Smooth muscle cell (in vitro differentiated cells): ENCODE measurements at regions not wholly inside any gene's neighbourhood (a gene's known extent, or its start where the extent isn't known, plus 50 kb on each side); places are given as distances from the start of the nearest gene placed in this dataset.
A peak's percentile ranks its signal among the peaks of the same experiment; 100 is the strongest.

Experiments
- DNase-seq: peaks from one replicate; lab custom pipeline; 2025; ENCODE audit not compliant: unreplicated experiment; lab: John Stamatoyannopoulos, UW
- H2AFZ ChIP-seq: fragments of 200-600 bp; sonication (generic); 2 replicates; pipeline ENCODE4 v1.6.0; 2016; ENCODE audit warnings: antibody characterized with exemption, low read depth, mild to moderate bottlenecking
- H3F3A ChIP-seq: fragments of 200-600 bp; sonication (generic); 2 replicates; pipeline ENCODE4 v1.6.0; 2017; ENCODE audit warnings: antibody characterized with exemption, low read depth
- H3K27ac ChIP-seq: fragments of 200-600 bp; sonication (generic); 2 replicates; pipeline ENCODE4 v1.5.1; 2016; ENCODE audit warnings: low read depth, mild to moderate bottlenecking
- H3K27me3 ChIP-seq: fragments of 200-600 bp; sonication (generic); 2 replicates; pipeline ENCODE4 v1.6.1; 2016; ENCODE audit warnings: low read depth, mild to moderate bottlenecking
- H3K36me3 ChIP-seq: fragments of 200-600 bp; sonication (generic); 2 replicates; pipeline ENCODE4 v1.5.1; 2016; ENCODE audit warnings: low read depth
- H3K4me1 ChIP-seq: fragments of 200-600 bp; sonication (generic); 2 replicates; pipeline ENCODE4 v1.5.1; 2016; ENCODE audit warnings: low read depth
- H3K4me2 ChIP-seq: fragments of 200-600 bp; sonication (generic); 2 replicates; pipeline ENCODE4 v1.6.0; 2016; ENCODE audit warnings: mild to moderate bottlenecking
- H3K4me3 ChIP-seq: fragments of 200-600 bp; sonication (generic); 2 replicates; pipeline ENCODE4 v1.5.1; 2016; ENCODE audit warnings: mild to moderate bottlenecking
- H3K79me2 ChIP-seq: fragments of 200-600 bp; sonication (generic); 2 replicates; pipeline ENCODE4 v1.6.0; 2016; ENCODE audit warnings: low read depth, mild to moderate bottlenecking
- H3K9ac ChIP-seq: fragments of 200-600 bp; sonication (generic); 2 replicates; pipeline ENCODE4 v1.6.0; 2016; ENCODE audit warnings: low read depth
- H3K9me3 ChIP-seq: fragments of 200-600 bp; sonication (generic); replicated peaks from 2 replicates; pipeline ENCODE4 v1.5.1; 2016; ENCODE audit warnings: low read depth
- H4K20me1 ChIP-seq: fragments of 200-600 bp; sonication (generic); 2 replicates; pipeline ENCODE4 v1.6.0; 2016; ENCODE audit warnings: low read depth
- WGBS: methylation state at CpG from one replicate; pipeline ENCODE4 v1.1.7; 2016; ENCODE audit warnings: low lambda C conversion rate; 5-methylcytosine and 5-hydroxymethylcytosine counted together
- TF ChIP-seq, protein P1 (sequence below): fragments of 200-600 bp; sonication (generic); IDR thresholded peaks from 2 replicates; pipeline ENCODE4 v1.5.1; 2017; ENCODE audit warnings: borderline replicate concordance, mild to moderate bottlenecking, antibody characterized with exemption; ENCODE audit not compliant: insufficient read depth, poor library complexity, severe bottlenecking

DNA sequence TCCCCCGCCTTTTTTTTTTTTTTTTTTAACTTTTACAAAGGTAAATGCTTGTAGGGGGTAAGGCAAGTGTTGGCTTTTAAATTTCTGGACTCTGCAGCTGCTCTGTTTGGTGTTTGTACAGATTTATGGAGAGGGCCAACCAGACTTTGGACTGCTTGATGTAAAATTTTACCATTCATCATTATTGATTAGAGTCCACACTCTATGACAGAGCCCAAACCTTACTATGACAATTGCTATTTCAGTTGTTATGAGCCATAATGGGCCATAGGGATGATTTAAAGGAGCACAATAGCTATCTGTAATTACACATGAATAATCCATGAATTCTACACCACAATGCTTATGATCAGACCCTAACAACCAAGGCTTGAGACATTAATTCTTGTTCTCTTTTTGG lies 867.2 kb downstream of the NR2F1-AS1 start:
- TF ChIP-seq, protein P1, sequence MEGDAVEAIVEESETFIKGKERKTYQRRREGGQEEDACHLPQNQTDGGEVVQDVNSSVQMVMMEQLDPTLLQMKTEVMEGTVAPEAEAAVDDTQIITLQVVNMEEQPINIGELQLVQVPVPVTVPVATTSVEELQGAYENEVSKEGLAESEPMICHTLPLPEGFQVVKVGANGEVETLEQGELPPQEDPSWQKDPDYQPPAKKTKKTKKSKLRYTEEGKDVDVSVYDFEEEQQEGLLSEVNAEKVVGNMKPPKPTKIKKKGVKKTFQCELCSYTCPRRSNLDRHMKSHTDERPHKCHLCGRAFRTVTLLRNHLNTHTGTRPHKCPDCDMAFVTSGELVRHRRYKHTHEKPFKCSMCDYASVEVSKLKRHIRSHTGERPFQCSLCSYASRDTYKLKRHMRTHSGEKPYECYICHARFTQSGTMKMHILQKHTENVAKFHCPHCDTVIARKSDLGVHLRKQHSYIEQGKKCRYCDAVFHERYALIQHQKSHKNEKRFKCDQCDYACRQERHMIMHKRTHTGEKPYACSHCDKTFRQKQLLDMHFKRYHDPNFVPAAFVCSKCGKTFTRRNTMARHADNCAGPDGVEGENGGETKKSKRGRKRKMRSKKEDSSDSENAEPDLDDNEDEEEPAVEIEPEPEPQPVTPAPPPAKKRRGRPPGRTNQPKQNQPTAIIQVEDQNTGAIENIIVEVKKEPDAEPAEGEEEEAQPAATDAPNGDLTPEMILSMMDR = no peak
- Histone ChIP-seq H3K9me3 (no peaks in the 10 kb centered on the region), H3F3A (no peaks in the 10 kb centered on the region), H3K27ac (no peak overlapping the region), H4K20me1 (no peaks in the 10 kb centered on the region), H3K36me3 (no peaks in the 10 kb centered on the region), H3K27me3 (peaks cover 3% of the 10 kb centered on the region), H3K4me3 (no peak overlapping the region), H3K4me2 (no peak overlapping the region), H3K4me1 (no peaks in the 10 kb centered on the region), H3K79me2 (no peaks in the 10 kb centered on the region), H3K9ac (no peak overlapping the region), H2AFZ (no peak overlapping the region)
- DNase-seq = no peak
- 92% methylated on average over 1 of the region's 1 CpG for WGBS

DNA sequence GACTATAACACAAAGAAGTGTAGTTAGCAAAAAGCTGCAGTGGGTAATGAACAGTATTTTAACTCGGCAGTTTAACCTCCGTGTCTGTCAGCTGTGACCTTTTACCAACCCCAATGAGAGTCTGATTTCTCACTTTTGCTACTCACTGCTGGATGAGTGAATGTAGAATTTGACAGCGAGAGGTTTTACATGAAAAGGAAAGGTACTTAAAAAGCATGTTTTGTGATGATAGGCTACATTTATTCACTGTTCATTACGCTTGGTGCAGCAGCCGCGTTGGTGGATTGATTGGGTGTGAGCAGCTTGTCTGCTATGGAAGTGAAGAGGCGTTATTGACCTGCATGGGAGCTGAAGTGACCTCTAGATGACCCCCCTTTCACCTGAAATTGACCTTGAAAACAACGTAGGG lies 867.7 kb downstream of the NR2F1-AS1 start:
- Histone ChIP-seq H3F3A (no peaks in the 10 kb centered on the region), H3K27ac (no peak overlapping the region), H3K36me3 (no peaks in the 10 kb centered on the region), H2AFZ (no peak overlapping the region), H3K4me2 (no peak overlapping the region), H3K79me2 (no peaks in the 10 kb centered on the region), H3K4me3 (no peak overlapping the region), H4K20me1 (no peaks in the 10 kb centered on the region), H3K27me3 (peaks cover 3% of the 10 kb centered on the region), H3K9me3 (no peaks in the 10 kb centered on the region), H3K9ac (no peak overlapping the region), H3K4me1 (no peaks in the 10 kb centered on the region)
- DNase-seq = no peak
- WGBS = 84% methylated on average over 8 of the region's 8 CpGs
- TF ChIP-seq, protein P1 = no peak

DNA sequence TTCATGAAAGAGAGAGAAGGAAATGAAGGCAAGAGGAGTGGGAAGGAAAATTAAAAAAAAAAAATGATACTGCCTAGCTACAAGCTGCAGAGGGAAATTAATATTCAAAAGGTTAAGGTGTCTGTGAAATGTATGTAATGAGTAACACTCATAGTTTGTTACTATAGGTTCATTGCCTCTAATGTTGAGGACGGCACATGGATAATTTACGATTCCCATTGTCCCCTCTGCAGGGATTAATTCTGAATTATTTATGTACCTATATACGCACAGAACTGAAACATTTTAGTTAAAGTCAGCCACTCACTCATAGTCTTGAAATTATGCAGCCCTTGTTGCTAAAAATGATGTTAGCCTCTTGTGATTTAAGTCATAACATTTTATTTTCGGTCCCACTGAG lies 869.1 kb downstream of the NR2F1-AS1 start:
- H3K9ac ChIP-seq = no peak overlapping the region
- H3K4me1 ChIP-seq = no peaks in the 10 kb centered on the region
- H3K4me3 ChIP-seq = no peak overlapping the region
- H3K9me3 ChIP-seq = no peaks in the 10 kb centered on the region
- peaks cover 3% of the 10 kb centered on the region for H3K27me3 ChIP-seq
- DNase-seq = no peak
- no peaks in the 10 kb centered on the region for H3K36me3 ChIP-seq
- H3K79me2 ChIP-seq = no peaks in the 10 kb centered on the region
- WGBS = 91% methylated on average over 4 of the region's 4 CpGs
- H3K4me2 ChIP-seq = no peak overlapping the region
- TF ChIP-seq, protein P1 = no peak
- no peak overlapping the region for H3K27ac ChIP-seq
- H4K20me1 ChIP-seq = no peaks in the 10 kb centered on the region
- no peaks in the 10 kb centered on the region for H3F3A ChIP-seq
- no peak overlapping the region for H2AFZ ChIP-seq

DNA sequence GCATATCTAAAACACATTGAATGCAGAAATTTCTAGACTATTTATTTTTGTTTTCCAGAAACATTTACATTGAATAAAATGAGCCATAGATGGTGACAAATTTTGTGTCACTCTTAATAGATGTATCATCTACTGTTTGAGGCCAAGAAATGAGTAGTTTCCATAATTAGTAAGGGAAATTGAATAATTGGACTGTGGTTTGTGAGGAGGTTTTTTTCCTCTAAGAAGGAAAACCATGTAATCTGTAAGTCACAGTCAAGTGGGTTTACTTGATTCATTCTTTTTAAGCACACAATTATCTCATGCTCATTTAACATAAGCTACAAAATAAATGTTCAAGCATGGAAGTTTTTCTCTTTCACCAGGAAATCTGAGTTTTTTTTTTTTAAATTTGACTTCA lies 876.4 kb downstream of the NR2F1-AS1 start:
- TF ChIP-seq, protein P1 = no peak
- no peak for DNase-seq
- H3K79me2 ChIP-seq = no peaks in the 10 kb centered on the region

More for the DNA sequence above, 876.4 kb downstream of the NR2F1-AS1 start:
- Histone ChIP-seq H3K4me2 (peak overlapping the region; percentile 44), H3K4me3 (no peak overlapping the region), H3K27me3 (no peaks in the 10 kb centered on the region), H3K9me3 (no peaks in the 10 kb centered on the region), H3K4me1 (peaks cover 6% of the 10 kb centered on the region), H3K36me3 (no peaks in the 10 kb centered on the region), H4K20me1 (no peaks in the 10 kb centered on the region), H3K27ac (no peak overlapping the region), H3K9ac (no peak overlapping the region), H3F3A (no peaks in the 10 kb centered on the region), H2AFZ (no peak overlapping the region)
